ENCODE measurements at regions not wholly inside any gene's neighbourhood (a gene's known extent, or its start where the extent isn't known, plus 50 kb on each side); places are given as distances from the start of the nearest gene placed in this dataset.

- intact Hi-C loops (cut with DNase I) = no loop called here
- no peaks in the 10 kb centered on the region for H3K27me3 ChIP-seq
- H3K4me1 ChIP-seq = no peaks in the 10 kb centered on the region
- no peak for DNase-seq
- H3K27ac ChIP-seq = no peak overlapping the region
- TF ChIP-seq POLR2A (IDR thresholded peaks at IDR 0.05) (no peak), CTCF (IDR thresholded peaks at IDR 0.05) (no peak)
- WGBS, 2 donors = 86 to 87% methylated on average over 3 of the region's 3 CpGs
- H3K9me3 ChIP-seq = no peaks in the 10 kb centered on the region
- no peak overlapping the region for H3K4me3 ChIP-seq
- no peaks in the 10 kb centered on the region for H3K36me3 ChIP-seq
Observed at GRCh38 chr4:114487101-114487500, 111.5 kb upstream of the UGT8 start.

- DNase-seq = no peak
Observed at GRCh38 chr4:114488301-114488982, 110.2 kb upstream of the UGT8 start.

GRCh38 chr4:114494246-114494803, 104.3 kb upstream of the UGT8 start:
- intact Hi-C loops (cut with DNase I) = no loop called here
- Histone ChIP-seq H3K9me3 (no peaks in the 10 kb centered on the region), H3K4me3 (no peak overlapping the region), H3K27ac (no peak overlapping the region), H3K36me3 (no peaks in the 10 kb centered on the region), H3K4me1 (no peaks in the 10 kb centered on the region), H3K27me3 (no peaks in the 10 kb centered on the region)
- TF ChIP-seq POLR2A (IDR thresholded peaks at IDR 0.05) (no peak), CTCF (IDR thresholded peaks at IDR 0.05) (no peak)
- WGBS, 2 donors = 57 to 62% methylated on average over 2 of the region's 2 CpGs
- no peak for DNase-seq

More at GRCh38 chr4:114488301-114488982, 110.2 kb upstream of the UGT8 start:
- TF ChIP-seq POLR2A (IDR thresholded peaks at IDR 0.05) = no peak
- TF ChIP-seq CTCF (IDR thresholded peaks at IDR 0.05) = no peak
- H3K27me3 ChIP-seq = no peaks in the 10 kb centered on the region
- H3K27ac ChIP-seq = no peak overlapping the region
- no peaks in the 10 kb centered on the region for H3K4me1 ChIP-seq
- intact Hi-C loops (cut with DNase I) = no loop called here
- no peak overlapping the region for H3K4me3 ChIP-seq
- 70 to 74% methylated on average over 3 of the region's 3 CpGs for WGBS, 2 donors
- no peaks in the 10 kb centered on the region for H3K9me3 ChIP-seq
- no peaks in the 10 kb centered on the region for H3K36me3 ChIP-seq

- 25 to 71% methylated on average over 8 of the region's 8 CpGs for WGBS, 2 donors
- no peaks in the 10 kb centered on the region for H3K27me3 ChIP-seq
- TF ChIP-seq POLR2A (IDR thresholded peaks at IDR 0.05) = no peak
- TF ChIP-seq CTCF (IDR thresholded peaks at IDR 0.05) = no peak
- H3K36me3 ChIP-seq = no peaks in the 10 kb centered on the region
- intact Hi-C loops (cut with DNase I) = no loop called here
- H3K9me3 ChIP-seq = no peaks in the 10 kb centered on the region
- H3K4me3 ChIP-seq = no peak overlapping the region
- DNase-seq = no peak
- no peaks in the 10 kb centered on the region for H3K4me1 ChIP-seq
- no peak overlapping the region for H3K27ac ChIP-seq
Observed at GRCh38 chr4:114495471-114495928, 103.1 kb upstream of the UGT8 start.

- TF ChIP-seq CTCF (IDR thresholded peaks at IDR 0.05) = no peak
- TF ChIP-seq POLR2A (IDR thresholded peaks at IDR 0.05) = no peak
- no peak overlapping the region for H3K27ac ChIP-seq
- H3K4me1 ChIP-seq = no peaks in the 10 kb centered on the region
- no peaks in the 10 kb centered on the region for H3K27me3 ChIP-seq
- H3K4me3 ChIP-seq = no peak overlapping the region
- intact Hi-C loops (cut with DNase I) = no loop called here
- no peak for DNase-seq
- H3K9me3 ChIP-seq = no peaks in the 10 kb centered on the region
- no peaks in the 10 kb centered on the region for H3K36me3 ChIP-seq
Observed at GRCh38 chr4:114497116-114497515, 101.5 kb upstream of the UGT8 start.

Data from esophagus squamous epithelium (tissue), 5 donors.